PC-9 (cell line): ENCODE measurements at regions not wholly inside any gene's neighbourhood (a gene's known extent, or its start where the extent isn't known, plus 50 kb on each side); places are given as distances from the start of the nearest gene placed in this dataset.

ENCODE experiments used
- EZH2 ChIP-seq: fragments of 200-600 bp; sonication (generic); IDR thresholded peaks from 2 replicates; pipeline ENCODE4 v1.8.0; 2017; ENCODE audit warnings: antibody characterized with exemption, low read depth
- TF ChIP-seq, protein P1 (sequence below): fragments of 200-600 bp; sonication (generic); conservative IDR thresholded peaks from 2 replicates; pipeline ENCODE4 v1.6.1; 2017; ENCODE audit warnings: mixed run types, antibody characterized with exemption, mild to moderate bottlenecking, moderate library complexity

DNA sequence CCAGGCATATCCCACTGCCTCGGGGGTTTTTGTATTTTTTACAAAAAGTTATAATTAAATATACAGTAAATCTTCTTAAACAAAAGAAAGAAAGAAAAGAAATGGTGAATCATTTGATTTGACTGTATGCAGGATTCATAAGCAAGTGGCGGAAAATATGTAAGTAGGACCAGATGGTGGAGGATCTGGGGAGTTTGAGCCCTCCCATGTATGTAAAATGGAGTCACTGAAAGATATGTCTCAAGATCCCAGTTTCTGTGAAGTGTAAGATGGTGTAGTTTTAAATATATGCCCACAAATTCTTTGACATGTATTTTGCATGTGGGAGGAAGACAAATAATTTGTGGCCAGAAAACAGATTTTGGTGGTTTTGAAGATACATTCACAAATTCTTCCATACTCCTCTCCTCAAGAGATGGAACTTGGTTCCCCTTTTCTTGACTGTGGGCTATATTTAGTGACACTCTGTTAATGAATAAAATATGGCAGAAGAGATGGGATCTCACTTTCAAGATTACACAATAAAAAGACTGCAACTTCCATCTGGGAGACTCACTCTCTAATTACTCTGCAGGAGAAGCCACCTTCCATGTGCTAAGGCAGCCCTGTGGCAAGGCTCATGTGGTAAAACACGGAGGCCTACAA is 133.6 kb upstream of the S100G start:
- TF ChIP-seq, protein P1, sequence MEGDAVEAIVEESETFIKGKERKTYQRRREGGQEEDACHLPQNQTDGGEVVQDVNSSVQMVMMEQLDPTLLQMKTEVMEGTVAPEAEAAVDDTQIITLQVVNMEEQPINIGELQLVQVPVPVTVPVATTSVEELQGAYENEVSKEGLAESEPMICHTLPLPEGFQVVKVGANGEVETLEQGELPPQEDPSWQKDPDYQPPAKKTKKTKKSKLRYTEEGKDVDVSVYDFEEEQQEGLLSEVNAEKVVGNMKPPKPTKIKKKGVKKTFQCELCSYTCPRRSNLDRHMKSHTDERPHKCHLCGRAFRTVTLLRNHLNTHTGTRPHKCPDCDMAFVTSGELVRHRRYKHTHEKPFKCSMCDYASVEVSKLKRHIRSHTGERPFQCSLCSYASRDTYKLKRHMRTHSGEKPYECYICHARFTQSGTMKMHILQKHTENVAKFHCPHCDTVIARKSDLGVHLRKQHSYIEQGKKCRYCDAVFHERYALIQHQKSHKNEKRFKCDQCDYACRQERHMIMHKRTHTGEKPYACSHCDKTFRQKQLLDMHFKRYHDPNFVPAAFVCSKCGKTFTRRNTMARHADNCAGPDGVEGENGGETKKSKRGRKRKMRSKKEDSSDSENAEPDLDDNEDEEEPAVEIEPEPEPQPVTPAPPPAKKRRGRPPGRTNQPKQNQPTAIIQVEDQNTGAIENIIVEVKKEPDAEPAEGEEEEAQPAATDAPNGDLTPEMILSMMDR: no peak
- TF ChIP-seq EZH2: no peak
